IPS-NIHi11 (cell line): ENCODE measurements at regions not wholly inside any gene's neighbourhood (a gene's known extent, or its start where the extent isn't known, plus 50 kb on each side); places are given as distances from the start of the nearest gene placed in this dataset.
"Not testable (repeated sequence)": the region's sequence is repeated elsewhere in the genome, so short reads cannot be mapped to it uniquely, and the experiment has no call there.

Source experiments
- DNase-seq: peaks from one replicate; pipeline ENCODE4 v3.0.0; 2012; ENCODE audit warnings: mixed read lengths, low spot score

DNA sequence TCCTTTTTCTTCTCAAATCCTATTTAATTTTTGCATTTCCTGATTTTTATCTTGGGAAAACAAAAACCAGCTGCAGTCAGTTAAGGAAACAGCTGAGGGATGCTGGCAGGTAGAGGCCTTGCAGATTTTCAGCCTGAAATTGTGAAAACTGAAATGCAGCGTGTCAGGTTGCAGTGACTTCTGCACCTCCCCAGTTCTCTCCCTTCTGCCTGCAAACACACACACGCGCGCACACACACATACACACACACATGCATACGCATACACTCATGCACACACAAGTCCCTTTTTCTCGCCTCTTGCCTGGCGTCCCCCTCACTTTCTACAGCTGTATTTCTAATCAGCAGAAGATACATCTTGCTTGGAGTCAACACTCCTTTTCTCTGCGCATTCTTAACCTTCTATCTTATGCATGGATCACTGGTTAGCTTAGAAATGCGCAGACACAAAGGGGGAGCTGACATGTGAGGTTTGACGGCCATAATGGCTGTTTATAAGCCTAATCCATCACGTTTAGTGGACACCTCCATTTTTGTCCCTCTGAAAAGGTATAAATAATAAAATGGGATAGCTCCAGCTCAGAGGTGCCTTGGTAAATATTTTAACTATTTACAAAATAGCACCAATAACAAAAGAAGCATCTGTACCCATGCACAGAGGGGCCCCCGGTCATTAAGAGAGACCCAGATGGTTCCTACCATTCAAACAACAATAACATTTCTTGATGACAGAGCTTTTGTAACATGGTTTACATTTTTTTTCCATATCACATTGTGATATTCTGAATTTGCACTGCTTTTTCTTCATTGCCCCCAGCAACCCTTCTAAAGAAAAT, 392.1 kb upstream of the SALL1 start:
- no peak for DNase-seq

DNA sequence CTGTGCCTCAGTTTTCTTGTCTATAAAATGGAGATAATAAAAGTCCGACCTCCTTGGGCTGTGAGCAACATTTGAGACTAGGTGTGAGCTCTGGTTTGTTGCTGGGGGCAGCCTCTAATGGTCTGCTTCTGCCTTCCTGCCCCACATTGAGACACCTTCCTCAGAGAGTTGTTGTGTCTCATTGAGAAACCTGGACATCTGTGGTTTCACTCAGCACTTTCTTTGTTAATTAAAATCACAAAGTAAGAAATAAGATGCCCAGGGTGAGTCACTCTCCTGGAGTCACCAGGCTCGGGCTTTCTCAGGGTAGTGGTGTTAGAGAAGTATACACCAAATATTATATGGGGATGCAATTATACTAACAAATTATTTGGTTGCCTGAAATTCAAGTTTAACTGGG, 389.2 kb upstream of the SALL1 start:
- no peak for DNase-seq

DNA sequence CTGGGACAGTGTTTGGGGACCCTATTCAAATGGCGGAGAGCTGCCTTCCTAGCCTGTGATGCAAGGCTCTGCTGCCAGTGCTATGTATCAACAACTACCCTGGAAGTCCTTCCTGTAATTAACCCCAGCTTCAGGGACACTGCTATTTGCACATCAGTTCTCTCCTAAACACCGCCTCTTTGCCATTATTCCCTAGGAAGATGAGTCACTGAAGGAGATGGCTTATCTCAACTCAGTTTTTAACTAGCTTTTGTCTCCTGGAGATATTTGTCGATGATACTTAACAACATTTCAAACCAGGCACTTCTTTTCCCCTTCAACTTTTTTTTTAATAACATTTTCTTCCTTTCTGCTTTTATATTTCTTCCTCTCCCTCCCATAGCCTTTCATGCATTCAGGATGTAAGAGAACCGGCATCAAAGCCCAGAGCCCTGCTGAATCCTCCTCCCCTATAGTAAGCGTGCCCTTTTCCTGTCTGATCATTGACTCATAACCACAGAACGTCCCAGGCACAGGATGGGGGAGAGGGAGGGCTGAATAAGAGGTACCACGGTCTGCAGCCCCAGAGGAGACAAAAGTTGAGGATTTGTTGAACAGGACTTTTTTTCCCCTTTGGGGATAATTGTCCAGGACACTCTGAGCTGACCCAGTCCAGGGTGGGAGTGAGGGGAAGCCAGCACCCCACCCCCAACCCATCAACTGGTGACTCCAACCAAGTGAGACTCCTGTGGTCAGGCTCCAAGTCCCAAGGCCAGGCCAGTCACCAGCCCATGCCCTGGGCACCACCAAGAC, 387.8 kb upstream of the SALL1 start:
- DNase-seq, result peak; percentile 51

DNA sequence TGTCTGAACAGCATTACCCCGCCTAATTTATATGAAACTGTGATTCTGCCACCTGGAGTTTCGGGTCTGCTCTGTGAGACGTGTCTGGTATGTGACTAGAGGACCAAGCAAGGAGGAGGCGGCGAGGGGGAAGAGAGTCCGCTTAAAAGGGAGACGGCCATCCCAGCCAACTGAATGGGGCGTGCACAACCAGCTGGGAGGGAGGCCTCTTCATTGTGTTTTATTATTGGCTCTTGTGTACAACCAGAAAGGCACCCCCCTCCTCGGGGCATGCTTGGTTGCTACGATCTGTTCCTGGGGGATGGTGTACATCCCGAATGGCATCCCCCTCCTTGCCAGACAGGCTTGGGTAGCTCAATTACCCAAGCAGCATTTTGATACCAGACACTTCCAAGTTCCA, 384.5 kb upstream of the SALL1 start:
- no peak for DNase-seq

DNA sequence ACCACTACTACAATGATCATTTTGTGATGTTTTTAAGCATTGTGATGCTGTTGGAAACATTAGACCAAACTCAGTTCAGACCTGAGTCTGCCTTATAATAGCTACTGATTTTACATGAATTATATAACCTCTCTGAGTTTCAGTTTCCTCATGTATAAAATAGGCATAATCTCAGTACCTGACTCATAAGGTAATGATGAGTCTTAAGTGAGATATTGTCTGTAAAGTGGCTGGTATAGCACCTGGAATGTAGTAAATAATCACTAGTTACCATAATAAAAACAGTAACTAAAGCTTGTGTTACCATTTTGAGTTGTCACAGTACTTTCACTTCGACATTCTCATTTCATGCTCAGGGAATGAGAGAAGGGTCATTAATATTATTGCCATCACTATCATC, 381.5 kb upstream of the SALL1 start:
- DNase-seq, result no peak

DNA sequence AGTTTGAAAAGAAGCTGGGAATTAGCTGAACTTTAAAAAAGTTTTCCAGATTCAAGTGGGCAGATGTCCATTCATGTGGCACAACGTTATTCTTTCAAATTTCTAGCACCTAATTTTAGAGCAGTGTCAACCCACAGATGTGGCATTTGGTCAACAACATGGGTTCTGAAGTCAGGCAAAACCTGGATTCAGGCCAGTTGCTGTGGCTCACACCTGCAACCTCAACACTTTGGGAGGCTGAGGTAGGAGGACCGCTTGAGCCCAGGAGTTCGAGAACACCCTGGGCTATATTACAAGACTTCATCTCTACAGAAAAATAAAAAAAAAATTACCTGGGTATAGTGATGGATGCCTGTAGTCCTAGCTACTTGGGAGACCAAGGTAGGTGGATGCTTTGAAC, 380.2 kb upstream of the SALL1 start:
- no peak for DNase-seq

DNA sequence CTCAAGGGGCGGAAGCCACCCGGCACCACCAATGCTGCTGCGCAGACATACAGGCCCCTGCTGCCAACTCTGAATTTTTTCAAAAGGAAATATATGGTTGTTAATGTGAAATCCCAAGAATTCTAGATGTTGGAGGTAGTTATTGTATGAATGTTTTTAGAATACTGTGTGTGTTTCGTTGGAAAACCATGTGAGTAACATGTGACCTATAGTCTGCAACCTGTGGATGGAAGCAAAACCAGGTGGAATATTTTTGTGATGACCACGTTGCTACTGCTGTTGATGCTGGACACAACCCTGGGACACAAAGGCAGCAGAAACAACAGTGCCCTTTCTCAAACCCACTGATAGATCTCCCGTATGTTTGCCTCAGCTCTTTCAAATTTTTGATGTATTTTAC, 376.3 kb upstream of the SALL1 start:
- DNase-seq, result no peak

DNA sequence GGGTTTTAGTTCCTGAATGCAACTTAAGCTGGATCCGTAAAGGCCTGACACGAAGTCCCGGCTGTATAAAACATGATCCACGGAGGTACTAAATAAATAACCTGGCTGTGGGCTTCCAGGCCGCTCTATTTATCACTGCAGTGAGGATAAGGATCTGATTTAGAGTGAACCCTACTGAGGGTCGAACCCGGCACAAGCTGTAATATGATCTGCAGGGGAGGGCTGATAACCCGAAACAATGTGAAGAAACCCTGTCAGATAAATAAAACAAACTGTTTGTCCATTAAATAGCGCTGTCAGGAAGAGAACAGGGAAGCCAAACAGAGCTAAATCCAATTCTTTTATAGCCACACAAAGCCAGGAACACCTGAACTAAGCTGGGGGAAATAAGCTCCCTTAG, 375.6 kb upstream of the SALL1 start:
- no peak for DNase-seq

DNA sequence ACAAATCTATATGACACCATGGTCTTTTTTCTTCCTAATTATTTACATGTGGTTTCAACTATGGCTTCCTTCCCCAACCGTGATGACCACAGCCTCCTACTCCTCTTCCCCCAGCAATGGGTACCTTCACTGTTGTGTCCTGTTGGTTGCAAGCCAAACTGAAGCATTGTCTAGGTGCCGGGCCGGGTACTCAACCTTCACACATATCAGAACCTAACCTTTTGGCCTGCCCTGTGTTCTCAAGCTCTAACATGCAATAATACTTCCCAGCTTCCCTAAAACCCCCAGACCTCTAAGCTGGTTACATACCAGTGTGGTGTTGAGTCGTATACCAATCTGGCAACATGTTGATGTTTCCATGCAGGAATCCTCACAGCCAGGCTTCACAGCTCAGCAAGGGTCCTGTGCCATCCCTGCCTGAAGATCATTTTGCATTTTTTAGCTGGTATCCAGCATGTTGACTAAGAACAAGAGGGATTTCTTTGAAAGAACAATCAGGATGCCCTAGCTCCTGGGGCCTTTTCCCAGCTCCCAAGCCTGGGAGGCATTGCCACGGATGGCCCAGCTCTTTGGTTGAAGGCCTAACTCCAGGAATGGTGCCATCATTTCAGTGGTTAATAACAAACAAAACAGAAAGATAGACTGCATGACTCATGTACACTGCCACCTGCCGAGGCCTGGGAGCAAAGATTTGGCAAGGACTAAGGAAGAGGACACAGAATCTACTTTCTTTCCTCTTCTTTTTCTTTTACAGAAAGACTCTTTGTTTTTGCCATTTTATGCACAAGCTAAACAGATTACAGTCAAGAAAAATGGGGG, 373.7 kb upstream of the SALL1 start:
- DNase-seq, result no peak

DNA sequence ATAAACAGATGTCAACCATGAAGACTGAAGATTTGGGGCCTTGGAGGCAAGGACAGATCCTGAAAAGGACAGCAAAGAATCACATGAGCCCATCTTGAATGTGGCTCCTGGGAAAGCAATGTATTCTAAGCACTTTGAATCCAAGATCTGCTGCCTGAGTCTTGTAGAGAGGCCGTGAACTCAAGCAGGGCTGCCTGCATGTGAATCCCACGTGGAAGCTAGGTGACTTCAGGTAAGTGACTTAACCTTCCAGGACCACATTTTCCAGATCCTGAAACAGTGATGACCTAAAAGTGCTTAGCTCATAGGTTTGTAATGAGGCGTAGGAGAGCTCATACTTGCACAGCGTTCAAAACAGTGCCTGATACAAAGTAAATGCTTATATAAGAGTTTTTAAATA, 373.0 kb upstream of the SALL1 start:
- no peak for DNase-seq

DNA sequence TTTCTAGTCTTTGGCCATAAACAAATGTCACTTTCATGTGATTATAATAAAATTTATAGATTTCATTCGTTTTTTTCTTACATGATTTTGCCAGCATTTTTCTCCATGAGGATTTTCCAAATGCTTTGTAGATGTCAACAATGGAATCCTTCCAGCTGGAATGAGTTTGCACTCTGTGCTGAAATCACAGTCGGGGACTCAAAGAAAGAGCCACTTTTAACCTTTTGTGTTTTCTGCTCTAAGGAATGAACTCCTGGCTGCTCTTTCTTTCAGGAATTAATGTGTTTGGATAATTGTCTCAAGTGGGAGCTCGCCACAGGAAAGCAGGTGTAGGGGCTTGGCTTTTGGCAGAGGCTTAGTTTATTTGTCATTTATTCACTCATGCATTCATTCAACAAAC, 372.3 kb upstream of the SALL1 start:
- DNase-seq, result no peak

DNA sequence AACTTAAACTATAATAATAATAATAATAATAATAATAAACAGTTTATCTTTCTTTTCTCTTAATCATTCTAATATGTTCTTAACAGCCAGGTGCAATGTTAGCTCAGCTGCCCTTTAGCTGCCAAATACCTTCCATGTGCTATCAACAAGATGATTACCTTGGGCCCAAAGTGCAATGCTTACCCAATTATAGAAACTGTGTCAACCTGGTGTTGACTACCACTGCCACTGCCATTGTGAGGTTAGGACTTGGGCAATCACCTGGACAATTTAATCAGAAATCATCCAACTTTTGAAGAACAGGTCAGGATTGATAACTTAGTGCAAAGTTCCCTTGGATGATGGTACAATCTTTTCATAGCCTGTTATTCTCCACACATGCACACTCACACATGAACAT, 371.8 kb upstream of the SALL1 start:
- no peak for DNase-seq

DNA sequence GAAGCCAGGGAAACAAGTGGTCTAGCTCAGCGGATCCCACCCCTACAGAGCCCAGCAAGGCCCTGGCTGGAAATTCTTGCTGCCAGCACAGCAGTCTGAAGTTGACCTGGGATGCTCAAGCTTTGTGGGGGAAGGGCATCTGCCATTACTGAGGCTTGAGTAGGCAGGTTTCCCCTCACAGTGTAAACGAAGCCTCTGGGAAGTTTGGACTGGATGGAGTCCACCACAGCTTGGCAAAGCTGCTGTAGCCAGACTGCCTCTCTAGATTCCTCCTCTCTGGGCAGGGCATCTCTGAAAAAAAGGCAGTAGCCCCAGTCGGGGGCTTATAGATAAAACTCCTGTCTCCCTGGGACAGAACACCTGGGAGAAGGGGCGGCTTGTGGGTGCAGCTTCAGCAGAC, 365.9 kb upstream of the SALL1 start:
- DNase-seq, result not testable (repeated sequence)

DNA sequence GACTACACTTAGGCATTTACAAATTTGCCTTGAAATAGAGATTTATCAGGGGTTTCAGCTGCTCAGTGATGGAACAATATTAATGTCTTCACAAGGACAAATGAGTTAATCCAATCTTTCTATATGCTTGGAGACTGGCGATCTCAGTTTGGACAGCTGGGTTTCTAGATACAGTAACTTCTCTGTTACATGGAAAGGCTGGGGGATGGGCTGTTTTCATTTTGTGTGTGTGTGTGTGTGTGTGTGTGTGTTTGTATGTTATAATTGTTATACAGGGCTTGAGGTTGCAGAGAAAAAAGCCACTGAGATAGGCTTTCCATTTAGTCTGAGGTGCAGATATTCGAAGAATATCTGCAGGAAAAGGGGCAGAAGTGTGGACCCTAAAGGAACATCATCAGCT, 359.3 kb upstream of the SALL1 start:
- DNase-seq, result no peak

DNA sequence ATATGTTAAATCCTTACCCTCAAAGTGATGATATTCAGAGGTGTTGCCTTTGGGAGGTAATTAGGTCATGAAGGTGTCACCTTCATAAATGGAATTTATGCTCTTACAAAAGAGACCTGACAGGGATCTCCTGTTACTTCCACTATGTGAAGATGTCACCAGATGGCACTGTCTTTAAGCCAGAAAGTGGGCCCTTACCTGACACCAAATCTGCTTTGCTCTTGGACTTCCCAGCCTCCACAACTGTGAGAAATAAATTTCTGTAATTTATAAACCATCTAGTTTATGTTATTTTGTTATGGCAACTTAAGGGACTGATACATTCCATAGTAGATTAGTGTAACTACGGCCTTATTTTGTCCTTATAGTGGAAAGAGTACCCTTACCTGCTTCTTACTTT, 358.3 kb upstream of the SALL1 start:
- no peak for DNase-seq

DNA sequence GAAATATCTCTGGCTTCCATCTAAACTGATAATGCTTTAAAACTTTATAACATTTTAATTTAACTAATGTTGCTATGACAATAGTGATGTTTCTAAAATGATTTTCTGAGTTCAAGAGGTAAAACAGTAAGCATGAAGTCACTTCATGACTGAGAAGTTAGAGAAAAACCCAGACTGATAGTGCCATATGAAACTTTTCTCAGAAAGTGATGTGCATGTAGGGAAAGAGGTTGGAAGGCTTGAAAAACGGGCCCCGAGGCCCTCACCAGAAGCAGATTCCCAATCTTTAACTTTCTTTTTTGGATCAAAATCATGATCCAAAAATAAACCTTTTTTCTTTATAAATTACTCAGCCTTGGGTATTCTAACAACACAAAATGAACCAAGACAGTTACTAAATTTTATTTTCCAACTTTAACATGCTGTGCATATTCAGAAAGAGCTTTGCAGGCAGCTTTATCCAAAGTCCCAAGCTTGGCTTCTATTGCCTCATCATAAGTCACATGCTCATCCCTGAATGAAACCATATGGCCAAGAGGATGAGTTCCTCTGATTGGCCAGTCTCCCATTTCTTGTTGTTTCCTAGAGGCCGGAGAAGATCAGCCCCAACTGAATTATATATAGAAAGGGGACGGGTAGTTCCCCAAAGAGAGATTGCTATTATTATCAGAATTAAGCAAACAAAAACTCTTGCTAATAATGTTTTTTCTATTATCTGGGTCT, 357.6 kb upstream of the SALL1 start:
- DNase-seq, result no peak

DNA sequence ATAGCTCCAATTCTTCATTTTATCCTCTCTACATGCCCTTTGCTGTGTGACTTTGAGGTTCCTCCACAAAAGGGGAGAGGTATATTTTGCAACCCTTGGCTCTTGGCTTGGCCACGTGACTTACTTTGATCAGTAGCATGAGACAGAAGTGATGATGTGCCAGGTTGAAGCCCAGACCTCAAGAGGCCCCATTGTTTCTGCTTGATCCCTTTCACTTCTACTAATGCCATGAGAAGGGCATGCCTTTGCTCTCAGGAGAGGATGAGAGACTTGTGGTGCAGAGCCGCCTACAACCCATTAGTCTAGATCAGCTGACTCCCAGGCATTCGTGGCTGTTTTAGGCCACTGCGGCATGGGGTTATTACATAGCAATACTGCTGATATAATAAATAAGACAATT, 356.2 kb upstream of the SALL1 start:
- DNase-seq, result no peak

DNA sequence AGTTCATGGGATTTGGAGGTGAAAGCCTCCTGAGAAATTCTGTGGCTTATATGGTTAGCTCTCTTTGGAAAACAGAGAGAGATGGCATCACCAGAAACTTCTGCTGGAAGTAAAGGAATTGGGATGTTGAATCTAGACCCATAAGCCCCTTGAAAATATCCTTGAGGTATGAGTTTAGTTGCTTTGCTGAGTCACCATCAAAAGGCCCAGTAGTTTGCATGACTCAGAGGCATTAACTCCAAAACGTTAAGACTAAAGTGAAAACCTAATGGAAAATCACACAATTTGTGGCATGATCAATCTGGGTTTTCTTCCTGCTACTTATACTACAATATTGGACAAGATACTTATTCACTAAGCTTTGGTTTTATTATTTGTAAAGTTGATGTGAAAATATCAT, 349.2 kb upstream of the SALL1 start:
- no peak for DNase-seq

DNA sequence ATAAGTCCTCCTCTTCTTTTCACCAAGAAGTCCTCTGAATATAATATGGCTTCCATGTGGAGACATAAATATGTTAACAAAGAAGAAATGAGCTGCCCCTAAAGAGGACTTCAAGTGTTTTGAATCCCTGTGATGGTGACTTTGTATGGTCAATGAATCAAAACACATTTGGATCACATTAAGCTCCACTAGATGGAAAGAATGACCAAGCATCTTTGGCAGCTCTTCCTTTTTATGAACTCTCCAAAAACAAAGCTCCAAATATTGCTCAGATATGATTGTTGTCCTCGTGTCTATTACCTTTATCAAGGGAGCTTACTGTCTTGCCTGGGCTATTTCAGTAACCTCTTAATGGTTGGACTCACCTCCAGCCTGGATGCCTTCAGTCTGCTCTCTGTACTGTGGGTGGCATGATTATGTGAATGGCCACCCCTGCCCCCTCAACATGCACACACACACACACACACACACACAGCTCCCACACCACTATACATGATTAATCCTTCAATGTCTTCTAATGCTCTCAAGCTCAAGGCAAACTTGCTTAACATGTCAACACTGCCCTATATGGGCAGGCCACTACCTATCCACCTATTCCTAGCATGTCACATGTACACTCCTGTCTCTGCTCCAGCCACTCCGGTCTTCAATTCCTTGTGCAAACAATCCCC, 346.6 kb upstream of the SALL1 start:
- DNase-seq, result no peak

DNA sequence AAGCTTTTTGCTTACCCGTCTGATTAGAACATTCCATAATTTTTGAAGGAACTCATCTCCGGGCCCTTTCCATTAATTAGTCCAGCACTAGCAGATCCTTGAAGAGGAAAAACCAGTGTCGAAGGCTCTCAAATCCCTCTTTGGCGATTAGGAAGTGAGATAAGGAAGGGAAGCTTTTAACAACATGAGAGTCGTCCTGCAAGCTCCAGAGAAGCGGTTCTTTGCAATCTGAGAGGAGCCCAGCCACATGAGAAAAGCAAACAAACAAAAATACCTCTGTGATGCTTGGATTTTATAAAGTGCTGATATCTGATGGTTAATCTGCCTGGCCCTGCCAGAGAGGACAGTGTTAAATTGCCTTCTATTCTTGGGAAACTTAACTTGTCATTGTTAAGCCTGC, 339.8 kb upstream of the SALL1 start:
- no peak for DNase-seq

DNA sequence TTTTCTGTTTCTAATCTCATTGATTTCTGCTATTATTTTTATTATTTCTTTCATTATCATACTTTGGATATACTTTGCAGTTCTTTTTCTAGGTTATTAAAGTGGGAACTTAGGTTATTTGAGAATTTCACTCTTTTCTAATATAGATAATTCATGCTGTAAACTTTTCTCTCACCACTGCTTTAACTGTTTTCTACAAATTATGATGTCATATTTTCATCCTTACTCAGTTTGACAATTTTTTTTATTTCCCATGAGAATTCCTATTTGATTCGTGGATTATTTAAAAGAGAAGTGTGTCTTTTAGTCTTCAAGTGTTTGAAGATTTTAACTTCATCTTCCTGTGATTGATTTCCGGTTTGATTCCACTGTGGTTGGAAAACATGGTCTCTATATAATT, 336.8 kb upstream of the SALL1 start:
- no peak for DNase-seq
